Endometrium (tissue), 2 donors: ENCODE measurements at regions not wholly inside any gene's neighbourhood (a gene's known extent, or its start where the extent isn't known, plus 50 kb on each side); places are given as distances from the start of the nearest gene placed in this dataset.
A peak's percentile ranks its signal among the peaks of the same experiment; 100 is the strongest.
"Not testable (repeated sequence)": the region's sequence is repeated elsewhere in the genome, so short reads cannot be mapped to it uniquely, and the experiment has no call there.

Experiments used
- FAIRE-seq: peaks from 2 replicates; lab custom pipeline; 2012; peaks lifted over from hg19 to GRCh38; lab: Jason Lieb, UNC
- donor health status: control.
- donor health status: control.

GRCh38 chr1:101122452-101123166, 97.0 kb upstream of the DPH5 start:
- peak; percentile 29 for FAIRE-seq

DNA sequence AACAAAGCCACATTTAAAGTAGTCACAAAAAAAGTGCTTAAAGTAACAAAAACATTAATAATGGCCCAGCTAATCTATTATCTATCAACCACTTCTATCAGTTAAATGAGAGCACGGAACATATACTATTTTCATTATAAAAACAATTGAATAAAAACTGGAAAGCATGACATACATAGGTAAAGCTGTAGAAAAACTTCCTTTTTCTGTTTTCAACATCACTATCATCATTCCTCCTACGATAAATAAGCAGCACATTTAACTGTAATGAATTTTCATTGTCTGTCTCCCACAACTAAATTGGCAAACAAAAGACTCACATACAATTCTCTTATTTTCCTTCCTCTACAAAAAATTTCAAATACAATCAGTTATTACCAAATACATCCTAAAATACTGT, 96.4 kb upstream of the DPH5 start:
- no peak for FAIRE-seq

DNA sequence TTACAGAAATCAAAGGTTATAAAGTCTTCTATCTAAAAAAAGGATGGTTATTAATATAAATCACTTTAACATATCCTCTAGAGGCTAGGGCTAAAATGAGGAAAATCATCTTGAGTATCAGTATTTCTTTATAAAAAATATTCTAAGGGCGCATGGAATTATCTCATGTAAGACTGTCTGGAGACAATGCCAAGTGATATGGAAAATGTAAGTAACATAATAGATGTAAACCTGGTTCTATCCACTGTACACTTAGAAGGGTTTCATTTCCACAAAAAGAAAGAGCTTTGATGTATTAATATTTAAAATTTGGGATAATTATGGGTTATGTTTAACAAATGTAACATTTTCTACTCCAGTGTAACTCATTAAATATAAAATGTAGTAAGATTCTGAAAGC, 95.9 kb upstream of the DPH5 start:
- no peak for FAIRE-seq

GRCh38 chr1:101120868-101121267, 95.3 kb upstream of the DPH5 start:
- no peak for FAIRE-seq

DNA sequence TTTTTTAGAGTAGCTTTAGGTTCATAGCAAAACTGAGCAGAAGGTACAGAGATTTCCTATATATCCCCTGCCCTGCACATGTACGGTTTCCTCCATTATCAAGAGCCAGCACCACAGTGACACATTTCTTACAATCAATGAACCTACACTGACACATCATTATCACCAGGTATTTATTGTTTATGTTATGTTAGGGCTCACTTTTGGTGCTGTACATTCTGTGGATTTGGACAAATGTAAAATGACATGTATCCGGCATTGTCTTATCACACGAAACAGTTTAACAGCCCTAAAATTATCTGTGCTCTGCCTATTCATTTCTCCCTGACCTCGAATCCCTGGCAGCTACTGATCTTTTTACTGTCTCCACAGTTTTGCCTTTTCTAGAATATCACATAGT, 93.7 kb upstream of the DPH5 start:
- FAIRE-seq = no peak

- no peak for FAIRE-seq
Measured at GRCh38 chr1:101116006-101116405, 90.4 kb upstream of the DPH5 start.

DNA sequence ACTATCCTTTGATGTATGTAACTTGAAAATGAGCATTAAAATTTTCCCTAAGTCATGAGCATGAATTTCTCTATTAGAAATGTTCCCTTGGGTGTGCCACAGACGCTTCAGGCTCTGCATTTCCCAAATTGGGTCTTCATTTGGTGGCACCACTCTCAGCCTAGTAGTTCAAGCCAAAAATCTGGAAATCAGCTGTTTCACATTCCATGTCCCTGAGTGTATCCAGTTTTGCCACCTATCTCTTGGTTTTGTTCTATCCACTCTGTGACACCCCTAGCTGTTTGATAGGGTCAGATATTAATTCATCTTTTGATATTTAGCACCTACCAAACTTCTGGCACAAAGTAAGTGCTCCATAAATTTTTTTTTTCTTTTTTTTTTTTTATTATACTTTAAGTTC, 89.5 kb upstream of the DPH5 start:
- no peak for FAIRE-seq

DNA sequence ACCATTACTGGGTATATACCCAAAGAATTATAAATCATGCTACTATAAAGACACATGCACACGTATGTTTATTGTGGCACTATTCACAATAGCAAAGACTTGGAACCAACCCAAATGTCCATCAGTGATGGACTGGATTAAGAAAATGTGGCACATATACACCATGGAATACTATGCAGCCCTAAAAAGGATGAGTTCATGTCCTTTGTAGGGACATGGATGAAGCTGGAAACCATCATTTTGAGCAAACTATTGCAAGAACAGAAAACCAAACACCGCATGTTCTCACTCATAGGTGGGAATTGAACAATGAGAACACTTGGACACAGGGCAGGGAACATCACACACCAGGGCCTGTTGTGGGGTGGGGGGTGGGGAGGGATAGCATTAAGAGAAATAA, 88.5 kb upstream of the DPH5 start:
- FAIRE-seq = not testable (repeated sequence)

GRCh38 chr1:101112051-101112780, 86.6 kb upstream of the DPH5 start:
- no peak for FAIRE-seq

- FAIRE-seq = no peak
Measured at GRCh38 chr1:101111461-101111860, 85.9 kb upstream of the DPH5 start.

DNA sequence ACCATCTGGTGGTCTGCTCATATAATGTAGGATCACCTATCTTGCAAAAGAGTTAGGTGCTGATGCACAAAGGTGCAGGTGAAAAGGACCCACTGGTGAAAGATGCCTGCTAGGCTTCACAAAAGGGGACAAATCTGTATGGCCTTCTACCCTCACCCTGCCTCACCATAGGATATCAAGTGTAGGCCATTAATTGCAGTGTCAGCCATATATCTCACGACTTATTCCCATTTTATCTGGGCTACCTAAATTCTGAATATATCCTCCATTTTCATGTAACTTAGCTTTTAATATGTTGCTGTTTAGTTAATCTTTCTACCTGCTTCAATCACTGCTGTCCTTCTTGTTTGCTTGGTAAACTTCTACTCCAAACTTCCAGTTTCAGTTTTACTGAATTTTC, 84.2 kb upstream of the DPH5 start:
- FAIRE-seq = no peak

DNA sequence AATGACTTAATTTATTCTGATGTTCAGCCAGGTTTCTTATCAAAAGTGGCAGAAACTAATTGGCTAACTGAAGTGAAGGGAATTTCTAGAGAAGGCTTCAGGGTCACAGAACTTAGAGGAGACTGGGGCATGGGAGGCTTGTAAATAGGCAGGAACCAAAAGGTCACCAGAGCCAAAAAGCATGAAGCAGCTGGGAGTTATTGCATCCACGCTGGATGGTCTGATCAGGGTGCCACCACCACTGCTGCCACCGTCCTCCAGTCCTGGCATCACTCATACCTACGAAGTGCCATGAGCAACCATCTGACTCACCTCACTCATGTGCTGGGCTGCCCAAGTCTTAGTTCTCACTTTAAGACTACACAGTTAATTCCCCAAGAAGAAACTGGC, 82.5 kb upstream of the DPH5 start:
- FAIRE-seq = no peak

GRCh38 chr1:101107496-101108110, 82.0 kb upstream of the DPH5 start:
- no peak for FAIRE-seq

- no peak for FAIRE-seq
Measured at GRCh38 chr1:101105877-101106276, 80.3 kb upstream of the DPH5 start.

DNA sequence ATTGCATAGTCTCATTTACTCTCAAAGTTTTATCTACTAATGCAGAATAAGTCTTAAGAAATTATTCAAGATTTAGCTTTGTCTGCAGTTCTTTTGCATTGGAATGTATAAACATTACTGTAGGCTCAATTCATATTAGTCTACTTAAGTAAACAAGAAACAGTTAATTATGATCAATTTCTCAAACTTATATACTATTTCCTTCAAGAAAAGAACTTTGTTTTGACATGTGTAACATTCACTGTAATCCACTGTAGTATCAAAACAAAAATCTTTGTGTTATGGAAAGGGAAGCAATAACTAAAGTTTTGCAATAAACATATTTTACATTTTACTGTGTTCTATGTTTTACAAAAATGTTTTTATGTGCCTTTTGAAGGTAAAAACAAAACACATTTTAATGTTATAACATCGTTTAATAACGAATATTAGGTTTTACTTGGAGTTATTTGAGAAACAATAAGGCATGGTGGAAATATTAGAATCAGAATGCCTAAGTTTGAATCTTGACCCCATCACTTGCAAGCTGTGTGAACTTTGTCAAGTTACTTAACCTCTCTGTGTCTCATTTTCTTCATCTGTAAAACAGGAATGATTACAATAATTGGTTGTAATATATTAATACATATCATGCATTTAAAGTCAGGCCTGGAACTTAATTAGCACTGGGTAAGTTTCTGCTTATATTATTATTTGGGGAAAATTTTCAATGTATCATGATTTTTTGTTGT, 77.0 kb upstream of the DPH5 start:
- FAIRE-seq = no peak

DNA sequence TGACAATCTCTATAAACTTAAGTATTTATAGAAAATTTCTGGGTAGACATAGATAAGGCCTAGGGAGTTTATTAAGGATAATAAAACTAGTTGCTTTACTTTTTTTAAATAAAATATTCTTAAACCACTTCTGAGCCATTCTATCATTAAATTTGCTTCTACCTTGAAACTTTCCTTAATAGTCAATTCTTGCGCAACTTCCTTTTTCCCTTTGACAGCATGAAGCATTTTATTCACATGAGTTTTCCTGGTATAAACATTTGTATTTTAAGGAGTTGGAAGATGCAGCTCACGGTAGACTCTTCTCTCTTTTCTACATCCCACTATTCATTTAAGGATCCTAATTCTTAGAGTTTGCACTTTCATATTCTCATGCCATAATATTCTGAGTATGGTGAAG, 75.8 kb upstream of the DPH5 start:
- no peak for FAIRE-seq

- no peak for FAIRE-seq
Measured at GRCh38 chr1:101100674-101101073, 75.1 kb upstream of the DPH5 start.

DNA sequence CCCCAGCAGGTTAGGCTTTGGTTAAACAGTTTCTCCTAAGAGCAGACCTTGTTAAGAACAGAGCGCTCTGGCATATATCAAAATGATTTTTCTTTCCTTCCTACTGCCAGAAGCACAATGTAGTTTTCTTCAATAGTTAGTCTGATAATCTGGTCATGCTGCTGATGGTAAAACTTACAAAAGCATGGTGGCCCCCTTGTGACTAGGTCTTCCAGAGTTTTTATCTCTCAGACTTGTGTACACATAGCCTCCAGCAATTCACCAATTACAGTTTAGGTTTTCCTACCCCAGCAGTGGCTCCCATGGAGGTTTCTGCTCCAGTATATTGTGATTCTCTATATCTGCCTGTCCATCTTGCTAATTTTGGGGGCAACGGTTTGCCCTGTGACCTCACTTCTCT, 73.3 kb upstream of the DPH5 start:
- no peak for FAIRE-seq

- no peak for FAIRE-seq
Measured at GRCh38 chr1:101098327-101098726, 72.7 kb upstream of the DPH5 start.

DNA sequence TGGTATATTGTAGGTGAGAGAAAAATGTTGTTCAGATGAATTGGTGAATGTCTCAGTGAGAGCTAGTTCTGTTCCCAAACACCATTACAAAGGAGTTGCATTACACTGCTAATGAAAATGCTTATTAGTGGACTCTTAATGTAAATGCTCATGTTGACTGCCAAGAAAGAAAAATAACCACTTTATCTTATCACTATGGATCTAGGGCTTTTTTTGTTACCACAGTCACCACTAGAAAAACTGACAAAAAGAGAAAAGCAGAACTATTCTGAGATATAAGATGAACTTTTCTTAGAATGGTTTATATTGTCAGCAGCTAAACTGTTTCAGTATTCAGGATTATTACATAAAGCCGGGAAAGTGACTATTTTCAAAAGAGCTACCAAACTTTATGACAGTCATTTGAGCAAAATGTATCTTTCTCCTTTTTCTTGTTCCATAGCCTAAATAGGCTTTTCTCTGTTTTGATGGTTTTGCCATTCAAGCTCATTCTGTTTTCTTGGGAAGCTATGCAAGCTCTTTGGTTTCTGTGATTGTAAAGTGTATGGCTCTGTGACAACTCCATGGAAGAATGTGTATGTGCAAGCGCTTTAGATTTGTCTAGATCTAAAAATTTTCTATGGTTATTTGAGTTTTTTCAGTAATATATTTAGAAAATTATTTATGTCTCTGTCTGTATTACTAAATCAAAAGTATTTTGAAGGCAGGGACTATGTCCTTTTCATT, 64.2 kb upstream of the DPH5 start:
- FAIRE-seq = no peak

DNA sequence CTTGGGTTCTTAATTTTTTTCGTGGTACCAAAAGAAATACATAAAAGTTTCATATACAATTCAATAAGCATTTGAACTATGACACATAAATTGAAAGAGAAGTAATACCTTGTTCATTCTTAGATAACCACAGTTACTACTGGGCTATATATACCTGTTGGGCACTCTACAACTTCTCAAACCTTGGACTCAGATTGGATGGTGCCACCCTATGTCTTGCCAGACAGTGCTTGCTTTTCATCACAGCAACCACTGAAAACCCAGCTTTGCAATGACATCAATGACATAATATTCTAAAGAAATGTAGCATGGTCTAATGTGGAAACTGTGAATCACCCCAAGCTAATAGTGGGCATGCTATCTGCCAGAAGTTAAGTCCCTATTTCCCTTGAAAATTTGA, 62.8 kb upstream of the DPH5 start:
- FAIRE-seq = no peak

- no peak for FAIRE-seq
Measured at GRCh38 chr1:101086783-101087182, 61.2 kb upstream of the DPH5 start.
